ENCODE measurements at regions not wholly inside any gene's neighbourhood (a gene's known extent, or its start where the extent isn't known, plus 50 kb on each side); places are given as distances from the start of the nearest gene placed in this dataset.

DNA sequence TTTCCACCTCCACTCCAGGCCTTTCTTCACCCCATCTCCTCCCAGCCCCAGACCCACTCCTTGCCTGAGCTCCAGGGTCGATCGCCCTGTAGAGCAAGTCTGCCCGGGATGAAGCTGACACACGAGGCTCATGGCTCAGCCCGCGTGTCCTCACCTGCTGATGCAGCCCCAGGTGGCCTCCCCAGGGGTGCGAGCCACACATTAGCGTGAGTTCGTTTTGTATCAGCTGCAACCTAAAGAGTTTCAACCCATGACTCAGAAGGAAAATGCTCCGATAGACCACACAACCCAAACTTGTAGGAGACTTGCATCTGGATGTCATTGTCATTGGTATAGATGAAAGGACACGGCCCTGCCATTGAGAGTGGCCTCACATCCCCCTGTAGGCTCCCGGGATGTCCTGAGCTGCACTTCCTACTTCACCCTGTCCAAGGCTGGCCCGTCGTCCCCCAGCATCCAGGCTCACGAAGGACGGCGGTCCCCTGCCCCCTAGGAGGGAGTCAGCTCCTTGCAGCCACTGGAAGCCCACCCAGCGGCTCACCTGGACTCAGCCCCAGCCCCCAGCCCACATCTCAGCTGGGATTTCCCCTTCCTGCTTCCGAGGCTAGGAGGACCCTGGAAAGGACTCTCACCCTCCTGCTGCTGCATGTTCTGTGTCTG, 97.7 kb downstream of the HTR5A start:
- H2AFZ ChIP-seq (ENCODE audit: low read depth, low read length): no peak overlapping the region
- H3K4me3 ChIP-seq (replicated peaks in 1 of 3; ENCODE audit: insufficient read depth in 1 of 3, low read depth in 1 of 3, low read length in 3 of 3): no peak overlapping the region
- H3K4me1 ChIP-seq (ENCODE audit: control insufficient read depth, extremely low read depth, insufficient read depth, low read length): no peaks in the 10 kb centered on the region
- intact Hi-C loops (cut with micrococcal nuclease): loop anchor here (2.0 kb wide), 1 partner anchor 97 kb away; the partner anchor contains the start of gene HTR5A
- ChIA-PET CTCF (interaction anchor here (1.2 kb wide), 1 partner anchor 189 kb away, joined by 3 read pairs; no protein-coding TSS in a partner anchor), POLR2A (no interaction called here)
- H3K36me3 ChIP-seq (ENCODE audit: control insufficient read depth in 2 of 2, extremely low read depth in 1 of 2, insufficient read depth in 2 of 2, low read length in 2 of 2): no peaks in the 10 kb centered on the region
- TF ChIP-seq, protein P1, sequence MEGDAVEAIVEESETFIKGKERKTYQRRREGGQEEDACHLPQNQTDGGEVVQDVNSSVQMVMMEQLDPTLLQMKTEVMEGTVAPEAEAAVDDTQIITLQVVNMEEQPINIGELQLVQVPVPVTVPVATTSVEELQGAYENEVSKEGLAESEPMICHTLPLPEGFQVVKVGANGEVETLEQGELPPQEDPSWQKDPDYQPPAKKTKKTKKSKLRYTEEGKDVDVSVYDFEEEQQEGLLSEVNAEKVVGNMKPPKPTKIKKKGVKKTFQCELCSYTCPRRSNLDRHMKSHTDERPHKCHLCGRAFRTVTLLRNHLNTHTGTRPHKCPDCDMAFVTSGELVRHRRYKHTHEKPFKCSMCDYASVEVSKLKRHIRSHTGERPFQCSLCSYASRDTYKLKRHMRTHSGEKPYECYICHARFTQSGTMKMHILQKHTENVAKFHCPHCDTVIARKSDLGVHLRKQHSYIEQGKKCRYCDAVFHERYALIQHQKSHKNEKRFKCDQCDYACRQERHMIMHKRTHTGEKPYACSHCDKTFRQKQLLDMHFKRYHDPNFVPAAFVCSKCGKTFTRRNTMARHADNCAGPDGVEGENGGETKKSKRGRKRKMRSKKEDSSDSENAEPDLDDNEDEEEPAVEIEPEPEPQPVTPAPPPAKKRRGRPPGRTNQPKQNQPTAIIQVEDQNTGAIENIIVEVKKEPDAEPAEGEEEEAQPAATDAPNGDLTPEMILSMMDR (IDR thresholded peaks at IDR 0.05; ENCODE audit: extremely low read depth in 1 of 2, insufficient read depth in 1 of 2, low read depth in 1 of 2, low read length in 2 of 2): no peak
- no peak for TF ChIP-seq JUN (IDR thresholded peaks at IDR 0.05; ENCODE audit: borderline replicate concordance, insufficient read depth, insufficient read length, low read depth)
- no peak for TF ChIP-seq FOS (IDR thresholded peaks at IDR 0.05; ENCODE audit: borderline replicate concordance, insufficient read depth, low read length)
- no peak for TF ChIP-seq GATA2 (IDR thresholded peaks at IDR 0.05; ENCODE audit: insufficient read depth, insufficient read length, low read depth, low read length)
- TF ChIP-seq POLR2AphosphoS5 (IDR thresholded peaks at IDR 0.05; ENCODE audit: insufficient read depth, low read depth, low read length): no peak
- TF ChIP-seq EZH2 (IDR thresholded peaks at IDR 0.05; ENCODE audit: borderline replicate concordance, low read depth, low read length, severe bottlenecking): no peak
- TF ChIP-seq, protein P2, sequence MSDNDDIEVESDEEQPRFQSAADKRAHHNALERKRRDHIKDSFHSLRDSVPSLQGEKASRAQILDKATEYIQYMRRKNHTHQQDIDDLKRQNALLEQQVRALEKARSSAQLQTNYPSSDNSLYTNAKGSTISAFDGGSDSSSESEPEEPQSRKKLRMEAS (IDR thresholded peaks at IDR 0.05; ENCODE audit: insufficient read depth, insufficient read length): no peak
- no peak for TF ChIP-seq MYC (IDR thresholded peaks at IDR 0.05; ENCODE audit: low read depth, low read length)
- TF ChIP-seq POLR2A (IDR thresholded peaks at IDR 0.05; ENCODE audit: low read depth, low read length): no peak
- DNase-seq (ENCODE audit: low read depth, low spot score) (no peak), FAIRE-seq (no peak)
- H3K9ac ChIP-seq (replicated peaks; ENCODE audit: extremely low read depth, insufficient read depth, low read length): no peak overlapping the region
- no peak overlapping the region for H3K4me2 ChIP-seq (ENCODE audit: insufficient read depth, low read length)
- H4K20me1 ChIP-seq (replicated peaks; ENCODE audit: control insufficient read depth, extremely low read depth, insufficient read depth, low read length): no peaks in the 10 kb centered on the region
- H3K27me3 ChIP-seq (ENCODE audit: control insufficient read depth in 2 of 2, insufficient read depth in 2 of 2, low read length in 2 of 2): no peaks in the 10 kb centered on the region
- BruUV-seq (replicated peaks): no TSS peak
- no peaks in the 10 kb centered on the region for H3K79me2 ChIP-seq (ENCODE audit: control insufficient read depth, insufficient read depth, low read length)
- no peaks in the 10 kb centered on the region for H3K9me1 ChIP-seq (replicated peaks; ENCODE audit: control insufficient read depth, extremely low read depth, insufficient read depth, low read length)
- H3K9me3 ChIP-seq (replicated peaks; ENCODE audit: control insufficient read depth, insufficient read depth, low read length): no peaks in the 10 kb centered on the region
- dilution Hi-C loops (cut with MboI; ENCODE audit: extremely low pct_ligation_motif_present, low sequenced_read_pairs): no loop called here
- H3K27ac ChIP-seq (ENCODE audit: insufficient read depth, low read depth, low read length): no peak overlapping the region
